GM19467 (cell line): ENCODE measurements at regions not wholly inside any gene's neighbourhood (a gene's known extent, or its start where the extent isn't known, plus 50 kb on each side); places are given as distances from the start of the nearest gene placed in this dataset.

Experiments
- ATAC-seq: cut with Tn5 transposase; IDR thresholded peaks from one replicate; pipeline ENCODE4 v1.9.1; 2021; ENCODE audit warnings: mild to moderate bottlenecking, moderate library complexity; ENCODE audit not compliant: unreplicated experiment

DNA sequence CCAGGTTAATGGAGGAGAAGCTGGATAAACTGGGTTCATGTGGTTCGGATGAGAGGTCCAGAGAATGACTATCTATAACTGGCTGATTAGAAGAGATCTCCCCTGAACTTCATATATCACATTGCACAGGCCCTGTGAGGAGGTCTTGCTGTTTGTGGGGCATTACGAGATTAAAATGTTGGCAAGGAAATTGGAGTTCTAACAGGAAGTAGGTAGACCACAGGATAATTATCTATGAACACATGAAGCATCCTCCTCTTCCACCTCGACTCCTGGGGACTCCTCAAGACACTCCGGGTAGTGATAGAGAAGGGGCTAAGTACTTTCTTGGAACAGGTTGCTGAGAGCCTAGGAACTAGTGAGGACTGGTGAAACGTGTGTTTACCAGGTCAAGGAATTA, 418.8 kb downstream of the KCNH5 start:
- no peak for ATAC-seq

DNA sequence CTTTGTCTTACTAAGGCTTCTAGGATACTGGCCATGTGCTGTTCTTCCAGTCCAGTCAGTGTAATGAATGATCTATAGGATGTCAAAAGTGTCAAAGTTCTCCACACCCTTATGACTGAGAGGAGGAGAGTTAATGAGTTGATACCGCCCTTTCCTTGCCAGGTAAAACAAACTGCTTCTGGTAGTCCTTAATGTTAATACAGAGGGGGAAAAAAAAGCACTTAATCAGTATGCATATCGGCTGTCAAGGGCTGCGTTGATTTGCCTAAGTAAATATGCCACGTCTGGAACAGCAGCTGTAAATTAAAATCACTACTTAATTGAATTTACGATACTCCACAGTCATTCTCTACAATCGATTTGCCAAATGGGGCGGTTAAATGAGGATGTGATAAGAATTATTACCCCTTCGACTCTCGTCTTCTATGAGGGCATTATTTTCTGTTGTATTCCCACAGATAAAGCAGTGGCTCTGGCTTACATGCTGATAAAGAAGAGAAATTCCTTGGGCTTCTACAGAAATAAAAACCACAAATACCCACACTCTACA, 416.0 kb downstream of the KCNH5 start:
- no peak for ATAC-seq

DNA sequence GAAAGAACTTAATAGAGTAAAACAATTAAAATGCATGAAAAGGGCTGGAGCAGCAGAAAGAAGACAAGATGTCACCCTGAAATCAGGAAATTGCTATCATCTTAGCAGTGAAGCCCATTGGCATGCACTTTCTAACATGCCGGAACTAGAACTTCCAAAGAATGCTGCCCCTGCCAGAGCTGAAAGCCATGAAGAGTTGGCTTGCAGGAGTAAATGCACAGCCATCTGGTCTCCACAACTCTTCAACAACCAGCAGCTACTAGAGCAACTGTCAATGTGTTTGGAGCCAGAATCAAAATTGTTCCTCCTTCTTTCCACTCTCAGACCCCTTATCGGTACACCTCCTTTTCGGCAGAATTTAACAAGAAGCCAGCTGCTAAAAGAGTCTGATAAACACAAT, 414.1 kb downstream of the KCNH5 start:
- ATAC-seq, result no peak

DNA sequence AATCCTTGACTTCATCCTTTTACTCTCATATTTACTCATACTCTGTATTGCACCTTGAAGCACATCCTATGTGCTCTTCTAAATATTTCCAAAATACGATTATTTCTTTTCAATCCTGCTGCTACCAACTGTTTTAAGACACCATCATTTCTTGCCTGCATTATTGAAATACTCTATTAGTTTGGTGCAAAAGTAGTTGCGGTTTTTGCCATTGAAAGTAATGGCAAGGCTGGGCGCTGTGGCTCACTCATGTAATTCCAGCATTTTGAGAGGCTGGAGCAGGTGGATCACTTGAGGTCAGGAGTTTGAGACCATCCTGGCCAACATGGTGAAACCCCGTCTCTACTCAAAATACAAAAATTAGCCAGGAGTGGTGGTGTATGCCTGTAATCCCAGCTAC, 412.5 kb downstream of the KCNH5 start:
- no peak for ATAC-seq

DNA sequence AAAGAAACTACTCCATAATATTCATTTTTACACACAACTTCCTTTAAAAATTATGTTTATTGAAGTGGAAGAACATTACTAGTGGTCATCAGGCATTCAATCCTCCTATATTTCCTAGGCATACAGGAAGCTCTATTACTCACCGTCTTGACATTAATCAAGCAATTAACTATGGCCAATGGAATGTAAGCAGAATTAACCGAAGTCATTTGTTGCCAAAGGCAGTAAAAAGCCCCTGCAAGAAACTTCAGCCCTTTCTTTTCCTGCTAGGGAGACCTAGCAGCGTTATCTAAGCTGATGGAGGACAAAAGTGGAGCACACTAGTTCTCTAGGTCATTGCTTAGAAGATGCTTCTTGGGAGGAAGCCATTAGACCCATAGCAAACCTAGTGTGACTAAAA, 399.6 kb downstream of the KCNH5 start:
- ATAC-seq, result no peak
